ENCODE measurements at regions not wholly inside any gene's neighbourhood (a gene's known extent, or its start where the extent isn't known, plus 50 kb on each side); places are given as distances from the start of the nearest gene placed in this dataset.

DNA sequence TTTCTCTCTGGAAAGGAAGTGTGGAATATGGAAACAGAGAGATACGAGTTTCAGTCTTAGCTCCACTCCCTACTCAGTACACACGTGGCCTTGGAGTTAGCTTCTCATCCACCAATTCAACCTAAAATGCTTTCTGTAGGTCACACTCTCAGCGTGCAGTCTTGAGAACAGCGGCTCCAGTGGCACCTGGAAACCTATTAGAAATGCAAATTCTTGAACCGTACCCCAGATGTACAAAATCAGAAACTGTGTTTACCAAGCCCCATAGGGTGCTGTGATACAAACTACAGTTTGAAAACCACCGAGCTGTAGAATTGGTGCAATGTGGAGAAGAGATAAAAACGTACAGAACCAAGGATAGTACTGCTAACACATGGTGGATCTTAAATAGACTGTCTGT is 91.1 kb upstream of the SP4 start:
- TF ChIP-seq CTCF (IDR thresholded peaks at IDR 0.05) (no peak), POLR2A (IDR thresholded peaks at IDR 0.05) (no peak)
